SK-N-SH treated with all-trans-retinoic acid at 6 μM for 48 hours (cell line): ENCODE measurements at regions not wholly inside any gene's neighbourhood (a gene's known extent, or its start where the extent isn't known, plus 50 kb on each side); places are given as distances from the start of the nearest gene placed in this dataset.

Source experiments
- ARNTL ChIP-seq: fragments of 450-650 bp; formaldehyde crosslinking; IDR thresholded peaks from 2 replicates; pipeline ENCODE4 v1.5.0; 2020; ENCODE audit warnings: low read depth, mild to moderate bottlenecking, moderate library complexity, borderline replicate concordance
- CREB5 ChIP-seq: fragments of 250-450 bp; sonication (Bioruptor Pico); IDR thresholded peaks from 2 replicates; pipeline ENCODE4 v1.5.1; 2020; ENCODE audit warnings: low read depth, mild to moderate bottlenecking, moderate library complexity
- CSDC2 ChIP-seq: fragments of 250-450 bp; sonication (Bioruptor Pico); IDR thresholded peaks from 2 replicates; pipeline ENCODE4 v1.5.0; 2020; ENCODE audit warnings: mild to moderate bottlenecking, moderate library complexity
- ESRRG ChIP-seq: fragments of 250-450 bp; sonication (Bioruptor Pico); IDR thresholded peaks from 2 replicates; pipeline ENCODE4 v1.6.1; 2021; ENCODE audit warnings: mild to moderate bottlenecking
- GLIS3 ChIP-seq: fragments of 250-450 bp; sonication (Bioruptor Pico); IDR thresholded peaks from 2 replicates; pipeline ENCODE4 v1.5.0; 2020; ENCODE audit warnings: mild to moderate bottlenecking, moderate library complexity
- PATZ1 ChIP-seq: fragments of 250-450 bp; sonication (Bioruptor Pico); IDR thresholded peaks from 2 replicates; pipeline ENCODE4 v1.8.0; 2020; ENCODE audit warnings: mild to moderate bottlenecking, moderate library complexity, borderline replicate concordance
- RARB ChIP-seq: fragments of 250-450 bp; sonication (Bioruptor Pico); IDR thresholded peaks from 2 replicates; pipeline ENCODE4 v1.8.0; 2021; ENCODE audit warnings: mild to moderate bottlenecking, moderate library complexity
- ZFP3 ChIP-seq: fragments of 250-450 bp; sonication (Bioruptor Pico); IDR thresholded peaks from 2 replicates; pipeline ENCODE4 v1.5.0; 2020; ENCODE audit warnings: mild to moderate bottlenecking, moderate library complexity
- ZFP30 ChIP-seq: fragments of 450-650 bp; formaldehyde crosslinking; IDR thresholded peaks from 2 replicates; pipeline ENCODE4 v1.5.0; 2022; ENCODE audit warnings: mild to moderate bottlenecking, moderate library complexity

- no peak for TF ChIP-seq CSDC2 (CRISPR knock-in tag)
- TF ChIP-seq RARB (CRISPR knock-in tag), result no peak
- no peak for TF ChIP-seq ESRRG (CRISPR knock-in tag)
- TF ChIP-seq ZFP30, result no peak
- TF ChIP-seq PATZ1 (CRISPR knock-in tag), result no peak
- TF ChIP-seq ZFP3 (CRISPR knock-in tag), result no peak
- TF ChIP-seq GLIS3 (CRISPR knock-in tag), result no peak
- no peak for TF ChIP-seq ARNTL (CRISPR knock-in tag)
- no peak for TF ChIP-seq CREB5 (CRISPR knock-in tag)
Observed at GRCh38 chr19:30146346-30146745, 204.3 kb downstream of the URI1 start.
